ENCODE measurements at regions not wholly inside any gene's neighbourhood (a gene's known extent, or its start where the extent isn't known, plus 50 kb on each side); places are given as distances from the start of the nearest gene placed in this dataset.

DNA sequence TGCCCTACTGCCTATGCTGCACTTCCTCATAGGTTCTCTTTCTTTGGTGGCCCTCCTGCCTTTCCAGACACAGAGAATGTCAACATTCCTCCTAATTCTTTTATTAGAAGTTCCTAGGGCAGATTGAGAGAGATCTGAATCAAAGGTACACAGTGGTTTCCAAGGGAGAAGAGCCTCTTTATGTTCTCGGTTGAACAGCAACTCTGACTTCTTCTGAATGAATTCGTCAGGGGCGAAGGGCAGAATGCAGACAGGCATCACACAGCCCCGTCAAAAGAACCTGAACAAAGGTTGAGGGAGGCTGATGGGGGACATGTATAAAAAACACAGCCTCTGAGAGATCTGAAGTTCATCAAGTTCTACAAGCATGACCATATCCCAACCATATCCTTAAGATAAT is 68.1 kb upstream of the DTNBP1 start:
- no peak overlapping the region for H3K4me3 ChIP-seq (ENCODE audit: low read depth, low read length)
- POLR2A ChIA-PET, result no interaction called here
- DNase-seq (ENCODE audit: low read depth, low spot score), result no peak
- TF ChIP-seq, protein P1, sequence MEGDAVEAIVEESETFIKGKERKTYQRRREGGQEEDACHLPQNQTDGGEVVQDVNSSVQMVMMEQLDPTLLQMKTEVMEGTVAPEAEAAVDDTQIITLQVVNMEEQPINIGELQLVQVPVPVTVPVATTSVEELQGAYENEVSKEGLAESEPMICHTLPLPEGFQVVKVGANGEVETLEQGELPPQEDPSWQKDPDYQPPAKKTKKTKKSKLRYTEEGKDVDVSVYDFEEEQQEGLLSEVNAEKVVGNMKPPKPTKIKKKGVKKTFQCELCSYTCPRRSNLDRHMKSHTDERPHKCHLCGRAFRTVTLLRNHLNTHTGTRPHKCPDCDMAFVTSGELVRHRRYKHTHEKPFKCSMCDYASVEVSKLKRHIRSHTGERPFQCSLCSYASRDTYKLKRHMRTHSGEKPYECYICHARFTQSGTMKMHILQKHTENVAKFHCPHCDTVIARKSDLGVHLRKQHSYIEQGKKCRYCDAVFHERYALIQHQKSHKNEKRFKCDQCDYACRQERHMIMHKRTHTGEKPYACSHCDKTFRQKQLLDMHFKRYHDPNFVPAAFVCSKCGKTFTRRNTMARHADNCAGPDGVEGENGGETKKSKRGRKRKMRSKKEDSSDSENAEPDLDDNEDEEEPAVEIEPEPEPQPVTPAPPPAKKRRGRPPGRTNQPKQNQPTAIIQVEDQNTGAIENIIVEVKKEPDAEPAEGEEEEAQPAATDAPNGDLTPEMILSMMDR (IDR thresholded peaks at IDR 0.05; ENCODE audit: insufficient read depth, low read length, missing control alignments), result no peak
- CTCF ChIA-PET, result interaction anchor here (2.2 kb wide), 1 partner anchor 452 kb away, joined by 5 read pairs; no protein-coding TSS in a partner anchor

DNA sequence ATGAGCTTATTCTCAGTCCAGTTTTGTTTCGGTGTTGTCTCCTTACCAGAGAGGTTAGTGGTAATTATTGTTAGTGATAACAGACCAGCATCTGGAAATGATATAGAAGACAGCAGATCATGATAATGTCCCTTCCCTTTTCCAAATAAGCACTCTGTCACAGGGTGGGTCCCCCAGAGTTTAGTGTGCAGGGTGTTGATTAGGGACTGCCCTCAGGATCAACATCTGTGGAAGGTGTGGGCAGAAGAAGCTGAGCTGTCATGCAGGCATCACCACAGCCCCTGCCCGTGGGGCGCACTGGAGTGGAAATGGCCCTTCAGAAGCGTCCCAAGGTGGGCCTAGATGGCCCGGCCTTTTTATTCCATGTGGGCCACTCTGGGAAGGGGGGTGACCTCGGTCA is 67.6 kb upstream of the DTNBP1 start:
- ChIA-PET POLR2A (no interaction called here), CTCF (no interaction called here)
- H3K4me3 ChIP-seq (ENCODE audit: low read depth, low read length), result no peak overlapping the region
- TF ChIP-seq, protein P1 (IDR thresholded peaks at IDR 0.05; ENCODE audit: insufficient read depth, low read length, missing control alignments), result no peak
- no peak for DNase-seq (ENCODE audit: low read depth, low spot score)

DNA sequence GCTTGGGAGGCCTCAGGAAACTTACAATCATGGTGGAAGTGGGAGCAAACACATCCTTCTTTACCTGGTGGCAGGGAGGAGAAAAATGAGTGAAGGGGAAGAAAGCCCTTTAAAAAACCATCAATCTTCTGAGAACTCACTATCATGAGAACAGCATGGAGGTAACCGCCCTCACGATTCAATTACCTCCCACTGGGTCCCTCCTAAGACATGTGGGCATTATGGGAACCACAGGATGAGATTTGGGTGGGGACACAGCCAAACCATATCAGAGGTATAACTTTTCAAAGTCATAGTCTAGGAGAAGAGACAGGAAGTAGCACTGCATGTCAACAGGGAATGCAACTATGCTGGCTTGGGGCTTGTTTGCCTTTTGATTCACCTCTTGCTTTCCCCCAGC is 59.9 kb upstream of the DTNBP1 start:
- no peak overlapping the region for H3K4me3 ChIP-seq (ENCODE audit: low read depth, low read length)
- DNase-seq (ENCODE audit: low read depth, low spot score), result no peak
- POLR2A ChIA-PET, result no interaction called here
- TF ChIP-seq, protein P1 (IDR thresholded peaks at IDR 0.05; ENCODE audit: insufficient read depth, low read length, missing control alignments), result no peak
- CTCF ChIA-PET, result no interaction called here

DNA sequence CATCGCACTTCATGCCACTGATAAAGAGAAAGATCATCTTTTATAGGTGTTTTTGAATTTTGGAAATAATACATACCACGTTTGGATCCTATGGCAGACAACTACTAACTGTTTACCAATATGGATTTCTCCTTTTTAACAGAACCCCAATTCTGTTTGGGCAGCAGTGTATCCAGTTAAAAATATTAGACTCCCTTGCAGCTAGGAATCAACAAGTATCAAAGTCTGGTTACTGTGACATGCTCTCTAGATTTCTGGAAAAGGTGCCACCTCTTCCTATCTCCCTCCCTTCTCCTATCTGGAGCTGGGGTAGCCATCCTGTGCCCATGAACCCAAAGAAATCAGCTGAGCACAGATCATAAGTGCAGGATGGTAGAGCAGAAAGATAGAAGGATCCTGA is 54.1 kb upstream of the DTNBP1 start:
- ChIA-PET POLR2A (interaction anchor here (0.6 kb wide), 1 partner anchor 11 kb away, joined by 3 read pairs; no protein-coding TSS in a partner anchor), CTCF (no interaction called here)
- H3K4me3 ChIP-seq (ENCODE audit: low read depth, low read length), result no peak overlapping the region
- DNase-seq (ENCODE audit: low read depth, low spot score), result no peak
- TF ChIP-seq, protein P1 (IDR thresholded peaks at IDR 0.05; ENCODE audit: insufficient read depth, low read length, missing control alignments), result no peak

DNA sequence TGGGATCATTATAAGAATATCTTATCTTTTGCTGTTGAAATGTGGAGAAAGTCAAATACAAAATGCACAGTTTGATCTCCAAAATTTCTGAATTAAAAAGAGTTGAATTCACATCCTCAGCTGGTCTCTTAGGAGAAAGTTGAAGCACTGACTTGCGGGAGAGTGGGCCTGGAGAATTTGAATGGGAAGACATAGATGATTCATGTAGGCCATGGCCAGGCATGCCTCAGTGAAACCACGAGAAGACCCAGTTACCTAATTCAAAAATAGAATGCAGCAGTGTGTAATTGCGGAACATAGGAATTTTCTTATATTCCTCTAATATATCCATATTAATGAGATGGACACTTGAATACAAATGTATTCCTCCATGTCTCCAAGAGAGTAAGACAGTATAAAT is 53.0 kb upstream of the DTNBP1 start:
- DNase-seq (ENCODE audit: low read depth, low spot score), result no peak
- TF ChIP-seq, protein P1 (IDR thresholded peaks at IDR 0.05; ENCODE audit: insufficient read depth, low read length, missing control alignments), result no peak
- no peak overlapping the region for H3K4me3 ChIP-seq (ENCODE audit: low read depth, low read length)
- ChIA-PET CTCF (no interaction called here), POLR2A (no interaction called here)

DNA sequence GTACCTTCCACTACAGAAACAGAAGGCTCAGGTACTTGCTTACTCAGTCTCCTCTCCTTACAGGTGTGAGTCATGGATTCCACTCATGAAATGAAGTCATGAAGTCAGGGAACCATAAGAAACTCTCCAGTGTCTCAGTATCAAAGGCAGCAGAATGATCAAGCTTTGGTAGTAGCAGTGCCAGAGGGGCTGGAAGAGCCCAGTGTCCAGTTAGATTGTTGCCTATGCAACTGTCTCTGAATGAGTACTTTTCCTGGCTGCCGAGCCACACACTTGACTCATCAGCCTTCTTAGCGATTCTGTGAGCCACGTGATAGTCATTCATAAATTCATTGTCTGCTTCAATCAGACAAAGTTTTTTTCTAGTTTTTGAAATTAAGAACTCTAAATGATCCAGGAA is 52.2 kb upstream of the DTNBP1 start:
- TF ChIP-seq, protein P1 (IDR thresholded peaks at IDR 0.05; ENCODE audit: insufficient read depth, low read length, missing control alignments), result no peak
- H3K4me3 ChIP-seq (ENCODE audit: low read depth, low read length), result no peak overlapping the region
- ChIA-PET POLR2A (no interaction called here), CTCF (no interaction called here)
- no peak for DNase-seq (ENCODE audit: low read depth, low spot score)

Measured in AG04449 (cell line).